ENCODE measurements at regions not wholly inside any gene's neighbourhood (a gene's known extent, or its start where the extent isn't known, plus 50 kb on each side); places are given as distances from the start of the nearest gene placed in this dataset.
"Not testable (repeated sequence)": the region's sequence is repeated elsewhere in the genome, so short reads cannot be mapped to it uniquely, and the experiment has no call there.

DNA sequence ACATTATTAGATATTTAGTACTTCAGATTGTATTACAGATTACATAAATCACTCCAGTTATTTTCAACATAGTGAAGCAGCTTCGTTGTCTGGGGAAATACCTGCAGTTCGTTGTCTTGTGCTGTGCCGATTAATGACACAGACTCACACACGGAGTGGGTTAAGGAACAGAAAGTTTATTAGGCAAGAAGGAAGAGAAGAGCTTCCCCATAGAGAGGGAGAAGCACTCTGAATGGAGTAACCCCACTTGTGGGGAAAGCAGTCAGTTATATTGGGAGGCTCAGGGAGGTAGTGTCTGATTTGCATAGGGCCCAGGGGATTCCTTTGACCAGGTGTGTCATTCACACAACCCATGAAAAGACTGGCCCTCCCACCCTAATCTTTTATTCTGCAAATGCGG is 213.4 kb upstream of the POTEB3 start:
- in situ Hi-C loops (cut with MboI); FAIRE-seq; H3K9me1 ChIP-seq (ENCODE audit: control insufficient read depth, insufficient read depth, low read length); DNase-seq (ENCODE audit: extremely low read depth in 1 of 4, low spot score in 3 of 4); CTCF ChIA-PET (ENCODE audit: low intra/inter-chr PET ratio); H3K27ac ChIP-seq (ENCODE audit: extremely low read depth, low read depth, low read length); H2AFZ ChIP-seq (ENCODE audit: low read depth, low read length); H4K20me1 ChIP-seq (replicated peaks; ENCODE audit: control insufficient read depth, insufficient read depth, low read length); H3K79me2 ChIP-seq (ENCODE audit: control insufficient read depth, insufficient read depth, low read length); H3K36me3 ChIP-seq (ENCODE audit: control insufficient read depth, insufficient read depth, low read length); H3K4me2 ChIP-seq (ENCODE audit: insufficient read depth, low read length); ATAC-seq; H3K4me3 ChIP-seq; H3K4me1 ChIP-seq (replicated peaks in 1 of 2; ENCODE audit: control insufficient read depth in 2 of 2, insufficient read depth in 2 of 2, low read length in 2 of 2); BruUV-seq (replicated peaks); POLR2A ChIA-PET; H3K27me3 ChIP-seq (ENCODE audit: control insufficient read depth in 2 of 2, insufficient read depth in 2 of 2, low read length in 2 of 2); H3K9me3 ChIP-seq (replicated peaks; ENCODE audit: control insufficient read depth, insufficient read depth, low read depth, low read length); H3K9ac ChIP-seq (ENCODE audit: insufficient read depth in 1 of 2, low read depth in 2 of 2, low read length in 2 of 2); intact Hi-C loops (cut with micrococcal nuclease): not testable (repeated sequence)
- no CpG with 5 or more reads among the region's 5 CpGs for WGBS (ENCODE audit: insufficient coverage, low coverage, missing lambda C conversion rate)

DNA sequence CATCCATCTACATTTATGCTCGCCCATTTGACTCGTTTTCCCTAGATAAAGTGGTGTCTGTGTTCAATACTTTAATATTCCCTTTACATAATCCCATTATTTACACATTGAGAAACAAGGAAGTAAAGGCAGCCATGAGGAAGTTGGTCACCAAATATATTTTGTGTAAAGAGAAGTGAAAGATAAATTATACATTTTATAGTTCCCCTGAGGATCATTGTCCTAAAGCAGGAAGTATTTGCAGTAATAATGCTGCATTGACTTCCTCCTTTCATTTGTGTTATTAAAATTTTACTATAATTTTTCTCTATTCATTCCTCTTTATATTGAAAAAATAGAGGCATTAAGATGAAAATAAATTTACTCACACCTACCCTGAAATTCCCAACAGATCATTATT is 198.5 kb upstream of the POTEB3 start:
- H3K79me2 ChIP-seq (ENCODE audit: control insufficient read depth, insufficient read depth, low read length); H3K27me3 ChIP-seq (ENCODE audit: control insufficient read depth in 2 of 2, insufficient read depth in 2 of 2, low read length in 2 of 2); H3K27ac ChIP-seq (ENCODE audit: extremely low read depth, low read depth, low read length); H4K20me1 ChIP-seq (replicated peaks; ENCODE audit: control insufficient read depth, insufficient read depth, low read length); FAIRE-seq; intact Hi-C loops (cut with micrococcal nuclease); H3K4me3 ChIP-seq; H3K36me3 ChIP-seq (ENCODE audit: control insufficient read depth, insufficient read depth, low read length); H3K9ac ChIP-seq (ENCODE audit: insufficient read depth in 1 of 2, low read depth in 2 of 2, low read length in 2 of 2); in situ Hi-C loops (cut with MboI); ATAC-seq; H3K9me1 ChIP-seq (ENCODE audit: control insufficient read depth, insufficient read depth, low read length); CTCF ChIA-PET (ENCODE audit: low intra/inter-chr PET ratio); H2AFZ ChIP-seq (ENCODE audit: low read depth, low read length); H3K4me1 ChIP-seq (replicated peaks in 1 of 2; ENCODE audit: control insufficient read depth in 2 of 2, insufficient read depth in 2 of 2, low read length in 2 of 2); H3K4me2 ChIP-seq (ENCODE audit: insufficient read depth, low read length); POLR2A ChIA-PET; DNase-seq (ENCODE audit: extremely low read depth in 1 of 4, low spot score in 3 of 4); H3K9me3 ChIP-seq (replicated peaks; ENCODE audit: control insufficient read depth, insufficient read depth, low read depth, low read length); BruUV-seq (replicated peaks): not testable (repeated sequence)
- no CpG with 5 or more reads among the region's 2 CpGs for WGBS (ENCODE audit: insufficient coverage, low coverage, missing lambda C conversion rate)

DNA sequence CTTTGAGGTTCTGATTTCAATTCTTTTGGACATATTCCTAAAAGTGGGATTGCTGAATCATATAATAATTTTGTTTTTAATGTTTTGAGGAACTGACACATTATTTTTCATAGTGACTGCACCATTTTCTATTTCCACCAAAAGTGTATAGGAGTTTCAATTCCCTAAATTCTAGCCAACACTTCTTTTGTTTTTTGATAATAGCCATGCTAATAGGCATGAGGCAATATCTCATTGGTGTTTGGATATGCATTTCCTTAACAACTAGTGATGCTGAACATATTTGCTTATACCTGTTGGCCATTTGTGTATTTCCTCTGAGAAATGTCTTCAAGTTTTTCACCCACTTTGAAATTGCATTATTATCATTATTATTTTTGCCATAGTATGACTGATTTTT is 186.4 kb upstream of the POTEB3 start:
- ATAC-seq; H3K4me1 ChIP-seq (replicated peaks in 1 of 2; ENCODE audit: control insufficient read depth in 2 of 2, insufficient read depth in 2 of 2, low read length in 2 of 2); H4K20me1 ChIP-seq (replicated peaks; ENCODE audit: control insufficient read depth, insufficient read depth, low read length); CTCF ChIA-PET (ENCODE audit: low intra/inter-chr PET ratio); H3K4me2 ChIP-seq (ENCODE audit: insufficient read depth, low read length); H3K27me3 ChIP-seq (ENCODE audit: control insufficient read depth in 2 of 2, insufficient read depth in 2 of 2, low read length in 2 of 2); H3K79me2 ChIP-seq (ENCODE audit: control insufficient read depth, insufficient read depth, low read length); intact Hi-C loops (cut with micrococcal nuclease); FAIRE-seq; POLR2A ChIA-PET; H2AFZ ChIP-seq (ENCODE audit: low read depth, low read length); H3K36me3 ChIP-seq (ENCODE audit: control insufficient read depth, insufficient read depth, low read length); in situ Hi-C loops (cut with MboI); H3K4me3 ChIP-seq; H3K9ac ChIP-seq (ENCODE audit: insufficient read depth in 1 of 2, low read depth in 2 of 2, low read length in 2 of 2); H3K9me1 ChIP-seq (ENCODE audit: control insufficient read depth, insufficient read depth, low read length); H3K9me3 ChIP-seq (replicated peaks; ENCODE audit: control insufficient read depth, insufficient read depth, low read depth, low read length); DNase-seq (ENCODE audit: extremely low read depth in 1 of 4, low spot score in 3 of 4); BruUV-seq (replicated peaks); H3K27ac ChIP-seq (ENCODE audit: extremely low read depth, low read depth, low read length): not testable (repeated sequence)

DNA sequence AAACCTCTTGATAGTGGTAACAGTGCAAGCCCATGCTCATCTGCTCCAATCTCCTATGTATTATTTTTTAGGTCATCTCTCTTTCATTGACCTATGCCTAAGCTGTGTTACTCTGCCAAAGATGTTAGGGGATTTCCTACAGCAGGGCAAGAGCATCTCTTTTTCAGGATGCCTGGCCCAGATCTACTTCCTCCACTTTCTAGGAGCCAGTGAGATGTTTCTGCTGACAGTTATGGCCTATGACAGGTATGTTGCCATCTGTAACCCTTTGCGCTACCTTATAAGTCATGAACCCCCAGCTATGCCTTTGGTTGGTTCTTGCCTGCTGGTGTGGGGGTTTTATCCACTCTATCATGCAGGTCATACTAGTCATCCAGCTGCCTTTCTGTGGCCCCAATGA is 168.9 kb upstream of the POTEB3 start:
- ATAC-seq; H3K79me2 ChIP-seq (ENCODE audit: control insufficient read depth, insufficient read depth, low read length); BruUV-seq (replicated peaks); in situ Hi-C loops (cut with MboI); CTCF ChIA-PET (ENCODE audit: low intra/inter-chr PET ratio); H4K20me1 ChIP-seq (replicated peaks; ENCODE audit: control insufficient read depth, insufficient read depth, low read length); H3K27ac ChIP-seq (ENCODE audit: extremely low read depth, low read depth, low read length); DNase-seq (ENCODE audit: extremely low read depth in 1 of 4, low spot score in 3 of 4); H2AFZ ChIP-seq (ENCODE audit: low read depth, low read length); H3K9ac ChIP-seq (ENCODE audit: insufficient read depth in 1 of 2, low read depth in 2 of 2, low read length in 2 of 2); H3K9me1 ChIP-seq (ENCODE audit: control insufficient read depth, insufficient read depth, low read length); POLR2A ChIA-PET; H3K4me1 ChIP-seq (replicated peaks in 1 of 2; ENCODE audit: control insufficient read depth in 2 of 2, insufficient read depth in 2 of 2, low read length in 2 of 2); H3K4me3 ChIP-seq; intact Hi-C loops (cut with micrococcal nuclease); H3K9me3 ChIP-seq (replicated peaks; ENCODE audit: control insufficient read depth, insufficient read depth, low read depth, low read length); H3K36me3 ChIP-seq (ENCODE audit: control insufficient read depth, insufficient read depth, low read length); H3K4me2 ChIP-seq (ENCODE audit: insufficient read depth, low read length); H3K27me3 ChIP-seq (ENCODE audit: control insufficient read depth in 2 of 2, insufficient read depth in 2 of 2, low read length in 2 of 2); FAIRE-seq: not testable (repeated sequence)
- no CpG with 5 or more reads among the region's 1 CpG for WGBS (ENCODE audit: insufficient coverage, low coverage, missing lambda C conversion rate)

All from K562 (cell line).